ENCODE measurements at regions not wholly inside any gene's neighbourhood (a gene's known extent, or its start where the extent isn't known, plus 50 kb on each side); places are given as distances from the start of the nearest gene placed in this dataset.

GRCh38 chr17:33986088-33986487, 269.0 kb upstream of the CCL2 start:
- no peak for TF ChIP-seq CTCF (conservative IDR thresholded peaks at IDR 0.05; ENCODE audit: low read length)
- no peak for TF ChIP-seq EZH2phosphoT487 (IDR thresholded peaks at IDR 0.05; ENCODE audit: borderline replicate concordance)

Measured in Loucy (cell line).